Activated naive CD4-positive, alpha-beta T cell treated with anti-CD3 and anti-CD28 coated beads, Interleukin-2, amount 50 U/mL, for 16 hours (primary cell): ENCODE measurements at regions not wholly inside any gene's neighbourhood (a gene's known extent, or its start where the extent isn't known, plus 50 kb on each side); places are given as distances from the start of the nearest gene placed in this dataset.
"Not testable (repeated sequence)": the region's sequence is repeated elsewhere in the genome, so short reads cannot be mapped to it uniquely, and the experiment has no call there.

Source experiments
- DNase-seq: peaks from one replicate; pipeline ENCODE4 v3.0.0-alpha.2; 2020

DNA sequence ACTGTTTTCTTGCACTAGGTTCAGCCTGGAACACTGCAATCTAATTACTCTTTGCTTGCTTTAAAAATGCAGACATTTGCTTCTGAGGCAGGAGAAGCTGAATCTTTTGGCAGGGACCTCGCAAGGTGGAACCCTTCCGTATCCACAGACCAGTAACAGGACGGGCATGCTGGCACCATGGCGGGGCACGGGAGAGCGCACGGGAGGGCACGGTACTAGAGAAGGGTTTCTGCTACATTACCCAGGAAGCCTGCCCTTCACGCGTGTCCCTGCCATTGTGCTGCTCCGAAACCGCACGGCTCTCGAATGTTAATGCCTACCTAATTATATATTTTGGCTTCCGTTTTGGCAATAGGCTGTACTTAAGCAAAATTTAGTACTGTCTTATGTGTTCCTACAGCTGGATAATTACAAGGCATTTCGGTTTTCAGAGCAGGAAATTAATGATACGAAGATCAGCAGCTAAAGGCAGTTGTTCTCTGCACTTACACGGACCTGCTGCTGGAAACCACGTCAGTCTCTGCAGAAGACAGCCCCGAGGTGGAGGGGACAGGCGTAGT, 430.4 kb downstream of the IRS2 start:
- DNase-seq: no peak

DNA sequence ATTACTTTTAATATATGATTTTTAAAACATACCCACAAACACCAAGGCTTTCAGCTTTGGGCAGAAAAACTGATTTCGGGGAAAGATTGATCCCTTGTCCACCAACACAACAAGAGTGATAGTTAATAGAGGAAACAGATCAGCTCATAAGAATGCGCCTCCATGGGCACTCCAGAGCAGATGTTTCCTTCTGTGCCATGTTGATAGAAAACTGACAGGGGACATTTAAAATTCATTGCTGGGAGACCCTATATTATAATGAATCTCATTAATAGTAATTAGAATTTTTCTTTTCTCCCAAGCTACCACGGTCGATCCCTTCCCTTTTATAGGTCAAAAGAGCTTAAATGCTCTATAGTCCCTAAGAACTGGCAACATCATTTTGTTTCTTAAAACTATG, 431.2 kb downstream of the IRS2 start:
- no peak for DNase-seq

DNA sequence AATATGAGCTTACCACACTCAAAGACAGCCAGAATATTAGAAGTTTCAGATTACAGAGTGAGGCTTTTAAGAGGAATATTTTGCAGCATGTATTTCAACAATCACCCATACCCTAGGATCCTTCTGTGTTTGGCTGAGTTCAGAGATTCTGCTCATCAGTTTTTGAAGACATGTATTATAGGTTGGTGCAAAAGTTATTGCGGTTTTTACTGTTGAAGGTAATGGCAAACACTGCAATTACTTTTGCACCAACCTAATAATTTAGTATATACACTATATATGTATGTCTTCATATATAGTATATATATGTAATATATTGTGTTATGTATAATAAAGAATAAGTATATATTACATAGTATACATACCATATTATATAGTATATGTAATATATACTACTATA, 435.1 kb downstream of the IRS2 start:
- no peak for DNase-seq

DNA sequence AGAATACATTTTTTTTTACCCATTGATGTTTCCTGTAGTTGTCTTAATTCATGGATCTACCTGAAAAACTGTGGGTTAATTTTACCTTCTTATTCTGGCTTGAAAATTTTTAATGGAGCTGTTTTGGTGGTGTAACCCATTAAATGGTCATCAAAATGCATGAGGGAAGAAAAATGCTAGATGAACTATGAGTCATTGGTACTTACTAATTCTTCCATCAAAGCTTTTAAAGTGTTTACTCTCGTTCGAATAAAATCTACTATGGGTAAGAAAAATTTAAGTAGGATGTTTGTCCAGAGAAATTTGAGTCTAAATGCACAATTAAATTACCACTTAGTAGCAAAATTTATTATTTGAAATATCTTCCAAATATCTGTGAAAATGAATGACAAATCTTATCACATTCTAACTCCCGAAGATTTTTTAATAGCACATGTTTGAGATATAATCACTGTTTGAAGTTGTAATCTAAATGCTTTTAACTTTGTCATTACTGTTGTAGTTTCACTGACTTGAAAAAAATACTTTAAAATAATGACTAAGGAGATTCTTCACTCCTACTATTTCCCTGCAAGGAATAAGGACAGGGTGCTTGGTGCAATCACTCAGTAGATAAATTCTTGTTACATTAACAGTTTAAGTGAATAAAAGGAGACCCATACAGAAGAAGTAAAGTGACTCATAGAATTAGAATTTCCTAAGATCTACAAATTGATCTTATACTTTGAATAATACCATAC, 437.7 kb downstream of the IRS2 start:
- DNase-seq: no peak

DNA sequence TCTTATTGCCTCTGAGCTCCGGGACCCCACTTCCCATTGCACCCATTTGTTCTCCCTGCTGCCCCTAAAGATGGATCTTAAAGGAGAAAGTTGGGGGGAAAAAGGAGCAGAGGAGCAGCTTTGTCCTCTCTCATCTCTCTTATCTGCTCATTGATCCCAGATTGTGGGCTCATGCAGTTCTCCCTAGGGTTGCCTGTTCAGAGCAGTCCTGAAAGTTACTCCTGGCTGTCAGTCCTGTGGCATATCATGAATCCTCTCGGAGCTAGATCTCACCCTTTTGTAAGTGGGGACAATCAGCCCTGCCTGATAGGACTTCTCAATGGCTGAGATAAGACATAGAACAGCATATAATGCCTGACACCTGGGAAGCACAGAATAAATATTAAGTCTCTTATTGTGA, 440.3 kb downstream of the IRS2 start:
- no peak for DNase-seq

DNA sequence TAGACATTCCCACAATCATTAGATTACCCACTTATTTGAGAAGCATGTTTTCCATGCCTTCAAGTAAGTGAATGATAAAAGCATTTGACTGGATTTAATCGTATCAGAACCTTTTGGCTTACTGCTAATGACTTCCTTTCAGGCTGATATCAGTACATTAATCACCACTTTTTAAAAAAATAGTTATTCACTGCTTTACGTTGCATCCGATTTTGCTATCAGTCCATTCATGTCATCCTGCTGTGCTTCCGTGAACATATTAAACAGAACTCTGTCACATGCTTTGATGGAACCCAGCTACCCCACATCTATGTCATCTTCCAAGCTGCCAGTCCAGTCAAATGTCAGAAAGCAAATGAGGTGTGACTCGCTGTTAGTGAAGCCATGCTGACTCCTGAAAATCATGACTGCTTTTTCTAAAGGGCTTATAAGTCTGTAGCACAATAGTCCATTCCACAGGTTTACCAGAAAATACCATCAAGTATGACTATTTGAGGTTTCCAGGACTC, 440.9 kb downstream of the IRS2 start:
- DNase-seq: no peak

DNA sequence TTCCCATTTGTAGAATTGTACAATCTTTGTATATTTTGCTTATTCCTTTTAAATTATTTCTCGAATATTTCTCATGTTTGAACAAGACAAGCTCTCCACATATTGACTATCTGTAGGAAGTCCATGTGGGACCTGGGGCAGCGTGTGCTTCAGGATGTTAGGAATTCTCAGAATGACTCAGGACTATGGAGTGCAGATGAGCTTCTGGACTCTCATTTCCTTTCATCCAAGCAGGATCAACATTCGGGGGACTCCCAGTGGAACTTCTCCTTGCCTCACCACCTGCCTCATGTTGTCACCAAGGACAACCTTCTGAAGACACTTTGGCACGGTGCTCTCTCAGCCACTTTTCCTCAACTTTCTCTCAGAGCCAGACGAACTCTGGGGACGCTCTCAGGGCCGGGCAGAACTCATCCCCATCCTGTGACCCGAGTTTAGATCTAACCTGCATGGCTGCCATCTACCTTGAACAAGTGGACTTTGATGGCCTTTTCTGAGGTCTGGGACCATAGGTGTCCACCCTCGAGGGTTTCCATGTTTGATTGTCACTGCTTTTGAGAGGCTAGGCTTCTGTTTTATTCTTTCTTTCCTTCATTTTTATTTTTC, 441.7 kb downstream of the IRS2 start:
- no peak for DNase-seq

DNA sequence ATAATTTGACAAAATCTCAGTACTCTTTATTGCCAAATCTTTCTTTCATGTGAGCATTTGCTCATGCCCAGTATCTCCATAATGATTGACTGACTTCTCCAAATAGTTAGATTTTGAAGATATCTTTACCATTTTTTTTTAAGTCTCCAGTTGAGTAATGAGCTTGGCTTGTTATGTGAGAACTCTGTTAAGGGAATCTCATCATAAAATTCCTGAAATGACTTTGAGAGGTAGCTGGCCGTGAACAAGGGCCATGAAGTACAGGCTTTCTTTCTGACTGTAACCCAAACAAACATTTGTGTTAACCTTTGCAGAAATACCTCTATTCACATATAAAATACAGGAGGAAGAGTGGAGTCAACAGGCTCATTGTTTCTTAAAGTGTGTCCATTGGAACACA, 449.7 kb downstream of the IRS2 start:
- DNase-seq: no peak

DNA sequence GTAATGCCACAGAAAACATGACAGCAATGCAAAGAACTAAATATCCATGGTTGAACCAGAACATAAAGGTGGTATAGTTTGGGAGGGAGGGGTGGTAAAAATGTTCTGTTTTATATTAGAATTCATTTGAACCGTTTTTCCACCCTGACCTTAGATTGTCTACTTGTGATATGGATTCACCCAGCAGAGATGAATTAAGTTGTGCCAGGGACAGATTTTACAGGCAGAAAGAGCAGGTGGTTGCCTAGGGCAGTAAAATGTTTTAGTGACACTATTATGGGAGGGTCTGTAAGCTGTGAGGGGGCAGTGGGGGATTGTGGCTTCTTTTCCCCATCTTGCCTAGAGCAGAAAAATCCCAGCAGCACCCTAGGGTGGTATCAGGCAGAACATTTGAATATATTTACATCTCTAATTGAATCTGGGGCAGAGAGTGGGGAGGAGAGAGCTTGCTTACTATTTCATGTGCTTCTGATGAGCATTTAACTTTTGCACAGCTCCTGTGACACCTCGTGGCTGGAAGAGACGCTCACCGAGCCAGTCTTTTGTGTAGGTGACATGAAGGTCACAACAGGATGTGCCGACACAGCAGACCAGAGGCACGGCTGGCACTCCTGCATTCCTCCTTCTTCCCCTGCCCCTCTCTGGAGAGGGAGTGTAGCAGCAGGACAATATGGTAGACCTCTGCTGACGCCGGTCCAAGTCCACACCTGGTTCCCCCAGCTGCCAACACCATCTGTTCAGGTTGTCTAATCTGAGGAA, 452.3 kb downstream of the IRS2 start:
- no peak for DNase-seq

DNA sequence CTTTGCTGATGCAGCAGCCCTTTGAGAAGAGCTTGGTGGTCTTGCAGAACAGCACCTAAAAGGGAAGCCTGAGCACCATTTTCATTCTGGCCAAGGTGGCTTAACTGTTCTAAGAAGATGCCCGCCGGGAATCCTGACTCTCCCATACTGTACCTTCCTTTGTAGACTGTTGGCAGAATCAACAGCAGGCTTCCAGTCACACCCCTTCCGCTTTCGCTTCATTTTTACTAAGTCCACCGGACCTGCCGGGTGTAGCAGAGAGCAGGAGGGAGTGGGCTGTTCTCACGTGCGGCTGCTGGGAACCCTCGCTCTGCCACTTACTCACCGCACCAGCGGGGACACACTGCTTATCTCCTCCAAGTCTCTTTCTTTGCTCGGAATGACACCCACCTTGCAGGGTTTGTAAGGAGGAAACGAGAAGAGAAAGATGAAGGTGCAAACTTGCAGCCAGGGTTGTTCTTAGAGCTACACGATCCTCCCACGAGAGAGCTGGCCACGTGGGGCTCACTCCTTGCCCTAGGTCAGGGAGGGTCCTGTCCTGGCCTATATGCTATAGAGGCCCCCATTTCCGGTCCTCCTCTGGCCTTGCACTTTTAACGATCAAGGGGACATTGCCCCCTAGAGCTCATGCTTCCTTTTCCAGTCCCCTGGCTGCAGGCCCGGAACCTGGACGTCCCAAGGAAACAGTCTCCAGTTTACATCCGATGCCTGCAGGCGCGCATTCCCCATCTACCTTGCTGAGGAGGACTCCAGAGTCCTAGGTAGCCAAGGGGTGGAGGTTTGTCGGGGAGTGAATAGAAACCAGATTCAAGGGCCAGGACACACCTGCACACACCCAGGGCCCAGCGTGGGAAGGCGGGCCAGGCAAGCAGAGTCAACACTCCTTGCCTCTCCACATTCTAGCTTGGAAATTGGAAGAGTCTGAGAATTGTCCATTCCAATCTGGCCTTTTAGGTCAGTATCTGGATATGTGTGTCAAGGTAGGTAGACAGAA, 453.6 kb downstream of the IRS2 start:
- DNase-seq: no peak

DNA sequence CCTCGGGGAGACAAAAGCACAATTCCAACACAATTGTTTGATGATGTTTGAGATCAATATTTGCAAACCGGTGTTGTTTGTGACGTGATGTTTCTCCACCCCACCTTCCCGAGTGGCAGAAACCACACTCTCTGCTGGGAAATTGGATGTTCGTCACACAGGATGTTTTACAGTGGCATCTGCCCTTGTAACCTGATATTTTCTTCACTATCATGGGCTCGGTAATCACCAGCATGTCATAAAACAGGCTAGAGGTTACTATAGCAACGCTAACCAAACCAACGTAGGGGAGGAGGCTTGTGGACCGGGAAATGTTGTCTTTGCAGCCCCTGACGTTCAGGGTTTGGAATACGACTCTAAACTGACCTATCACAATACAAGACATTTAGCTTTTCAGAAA, 454.5 kb downstream of the IRS2 start:
- DNase-seq: no peak

DNA sequence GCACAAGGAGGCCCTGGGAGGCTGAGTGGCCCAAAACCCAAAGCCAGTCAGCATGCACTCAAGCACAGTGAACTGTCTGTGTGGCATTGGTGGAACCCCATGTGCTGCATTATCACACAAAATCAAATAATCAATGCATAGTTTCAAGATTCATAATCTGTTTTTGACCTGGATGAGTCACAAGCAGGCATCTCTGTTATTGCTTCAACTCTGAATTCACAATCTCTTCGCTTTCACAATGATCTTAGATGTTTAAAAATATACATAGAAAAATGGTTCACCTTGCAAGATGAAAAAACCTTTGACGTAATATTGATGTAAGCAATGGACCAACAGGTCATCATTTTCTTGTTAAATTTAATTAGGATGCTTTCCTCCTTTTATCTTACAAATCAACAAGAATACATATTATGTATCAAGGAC, 455.4 kb downstream of the IRS2 start:
- DNase-seq: no peak

DNA sequence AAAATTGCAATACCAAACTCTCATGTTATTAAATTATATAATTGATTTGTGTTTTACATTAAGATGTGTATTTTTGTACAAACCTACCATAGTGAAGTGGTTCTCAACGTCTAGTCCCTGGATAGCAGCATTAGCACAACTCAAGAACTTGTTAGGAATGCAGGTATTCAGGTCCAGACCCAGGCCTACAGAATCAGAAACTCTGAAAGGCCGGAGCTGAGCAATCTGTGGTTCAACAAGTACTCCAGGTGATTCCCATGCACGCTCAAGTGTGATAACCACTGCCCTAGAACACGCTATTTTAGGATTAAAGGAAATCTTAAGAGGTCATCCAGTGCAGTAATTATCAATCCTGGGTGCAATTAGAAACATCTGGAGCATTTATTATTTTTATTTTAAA, 456.3 kb downstream of the IRS2 start:
- no peak for DNase-seq

DNA sequence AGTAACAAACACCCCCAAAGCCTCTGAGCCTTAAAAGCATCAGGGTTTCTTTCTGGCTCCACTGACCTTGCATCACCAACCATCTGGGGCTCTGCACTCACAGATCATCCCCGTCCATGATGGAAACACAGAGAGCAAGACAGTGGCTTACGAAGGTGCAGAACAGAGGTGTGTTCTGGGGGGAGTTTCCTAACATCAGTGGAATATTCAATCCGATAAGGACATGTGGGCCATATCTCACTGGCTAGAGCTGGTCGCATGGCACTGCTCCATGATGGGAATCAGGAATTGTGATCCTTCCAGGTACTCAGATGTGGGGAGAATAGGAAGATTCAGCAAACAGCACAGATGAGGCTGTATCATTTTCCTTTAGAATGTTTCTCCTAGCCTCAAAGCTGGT, 457.2 kb downstream of the IRS2 start:
- no peak for DNase-seq

DNA sequence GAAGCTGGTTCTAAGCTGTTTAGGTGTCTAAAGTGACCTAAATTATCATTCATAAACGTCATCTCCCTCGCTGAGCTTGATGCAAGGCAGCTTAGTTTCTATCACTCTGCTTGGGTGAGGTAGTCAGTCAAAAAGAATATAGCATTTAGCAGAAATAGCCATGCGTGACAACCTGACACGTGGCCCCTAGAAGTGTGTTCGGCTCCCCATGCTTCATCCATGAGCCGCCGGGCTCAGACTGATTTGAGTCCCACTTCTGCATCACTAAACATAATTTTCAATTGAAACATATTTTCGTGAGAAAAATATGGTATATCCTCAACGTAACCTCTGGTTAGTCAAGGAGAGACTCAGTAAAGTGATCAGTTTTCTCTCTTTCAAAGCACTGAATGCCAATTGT, 459.8 kb downstream of the IRS2 start:
- no peak for DNase-seq

DNA sequence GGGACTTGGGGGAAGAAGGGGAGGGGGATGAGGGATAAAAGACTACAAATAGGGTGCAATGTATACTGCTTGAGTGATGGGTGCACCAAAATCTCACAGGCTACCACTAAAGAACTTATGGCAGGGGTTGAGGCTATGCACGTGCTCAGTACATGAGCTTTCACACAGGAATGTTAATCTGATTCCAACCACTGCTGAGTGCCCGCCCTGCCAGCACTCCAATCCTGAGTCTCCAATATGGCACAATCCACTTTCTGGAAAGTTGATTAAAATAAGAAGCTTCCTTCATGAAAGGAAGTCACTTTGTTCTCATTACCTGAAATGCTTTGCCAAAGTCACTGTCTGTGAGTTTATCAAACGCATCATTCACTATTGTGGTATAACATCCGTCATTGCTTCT, 463.0 kb downstream of the IRS2 start:
- no peak for DNase-seq

DNA sequence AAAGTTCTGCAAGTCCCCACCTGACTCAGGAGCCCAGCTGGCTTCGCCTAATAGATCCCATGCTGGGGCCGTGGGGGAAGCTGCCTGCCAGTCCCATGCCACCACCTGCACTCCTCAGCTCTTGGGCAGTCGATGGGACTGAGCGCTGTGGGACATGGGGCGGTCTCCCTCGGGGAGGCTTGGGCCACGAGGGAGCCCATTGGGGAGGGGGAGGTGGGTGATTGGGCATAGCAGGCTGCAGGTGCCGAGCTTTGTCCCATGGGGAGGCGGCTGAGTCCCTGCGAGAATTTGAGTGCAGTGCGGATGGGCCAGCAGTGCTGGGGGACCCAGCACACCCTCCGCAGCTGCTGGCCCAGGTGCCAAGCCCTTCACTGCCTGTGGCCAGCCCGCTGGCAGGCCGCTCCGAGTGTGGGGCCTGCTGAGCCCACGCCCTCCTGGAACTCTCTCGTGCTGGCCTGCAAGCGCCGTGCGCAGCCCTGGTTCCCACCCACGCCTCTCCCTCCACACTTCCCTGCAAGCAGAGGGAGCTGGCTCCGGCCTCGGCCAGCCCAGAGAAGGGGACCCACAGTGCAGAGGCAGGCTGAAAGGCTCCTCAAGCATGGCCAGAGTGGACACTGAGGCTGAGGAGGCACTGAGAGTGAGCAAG, 467.3 kb downstream of the IRS2 start:
- no peak for DNase-seq

DNA sequence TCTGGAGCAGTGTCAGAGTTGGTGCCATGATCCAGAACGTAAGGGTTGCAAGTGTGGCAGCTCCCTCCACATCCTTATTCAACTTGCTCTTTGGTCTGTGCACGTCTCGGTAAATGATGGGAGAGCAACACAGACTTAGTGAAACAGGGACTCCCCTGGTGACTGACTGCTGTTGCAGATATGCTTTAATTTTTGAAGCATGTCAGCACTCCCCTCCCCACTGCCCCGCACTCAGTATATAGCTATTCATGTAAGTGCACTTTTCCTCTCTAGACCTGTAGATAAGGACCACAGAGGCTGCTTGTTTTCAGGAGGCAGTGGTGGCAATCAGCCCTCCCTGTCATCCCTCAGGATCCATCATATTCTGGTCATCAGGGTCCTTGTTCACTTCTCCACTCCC, 470.9 kb downstream of the IRS2 start:
- no peak for DNase-seq

DNA sequence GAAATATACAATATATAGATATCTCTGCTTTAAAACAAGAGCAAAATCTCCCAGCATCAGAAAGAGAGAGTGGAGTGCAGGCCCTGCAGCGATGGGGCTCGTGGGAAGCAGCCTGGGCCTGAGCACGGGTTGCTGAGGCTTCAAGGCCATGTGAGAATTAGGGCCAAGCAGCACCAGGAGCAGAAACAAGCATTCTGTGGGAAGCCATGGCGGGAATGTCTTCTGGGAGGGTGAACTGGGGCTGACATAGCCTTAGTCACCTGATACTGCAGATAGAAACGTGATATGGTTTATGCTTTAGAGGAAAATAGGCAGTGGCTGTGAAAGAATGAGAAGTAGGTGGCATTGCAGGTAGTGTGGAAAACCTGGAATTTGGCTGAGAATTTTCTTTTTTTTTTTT, 472.3 kb downstream of the IRS2 start:
- DNase-seq: no peak

DNA sequence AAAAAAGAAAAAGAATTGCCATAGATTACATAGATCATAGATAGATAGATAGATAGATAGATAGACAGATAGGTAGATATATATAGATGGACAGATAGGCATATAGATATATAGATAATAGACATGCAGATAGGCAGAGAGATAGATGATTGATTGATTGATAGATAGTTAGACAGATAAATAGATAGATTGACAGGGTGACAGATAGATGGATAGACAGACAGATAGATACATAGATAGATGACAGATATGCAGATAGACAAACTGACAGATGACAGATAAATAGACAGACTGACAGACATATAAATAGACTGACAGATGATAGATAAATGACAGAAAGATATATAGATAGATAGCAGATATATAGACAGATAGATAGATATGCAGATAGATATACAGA, 474.0 kb downstream of the IRS2 start:
- DNase-seq: no peak

DNA sequence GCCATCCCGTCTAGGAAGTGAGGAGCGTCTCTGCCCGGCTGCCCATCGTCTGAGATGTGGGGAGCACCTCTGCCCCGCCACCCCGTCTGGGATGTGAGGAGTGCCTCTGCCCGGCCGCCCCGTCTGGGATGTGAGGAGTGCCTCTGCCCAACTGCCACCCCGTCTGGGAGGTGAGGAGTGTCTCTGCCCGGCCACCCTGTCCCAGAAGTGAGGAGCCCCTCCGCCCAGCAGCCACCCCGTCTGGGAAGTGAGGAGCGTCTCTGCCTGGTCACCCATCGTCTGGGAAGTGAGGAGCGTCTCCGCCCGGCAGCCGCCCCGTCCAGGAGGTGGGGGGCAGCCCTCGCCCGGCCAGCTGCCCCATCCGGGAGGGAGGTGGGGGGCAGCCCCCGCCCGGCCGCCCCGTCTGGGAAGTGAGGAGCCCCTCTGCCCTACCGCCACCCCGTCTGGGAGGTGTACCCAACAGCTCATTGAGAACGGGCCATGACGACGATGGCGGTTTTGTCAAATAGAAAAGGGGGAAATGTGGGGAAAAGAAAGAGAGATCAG, 474.9 kb downstream of the IRS2 start:
- DNase-seq: not testable (repeated sequence)
